Stimulated activated CD4-positive, alpha-beta T cell treated with anti-CD3 and anti-CD28 coated beads, Interleukin-4, amount 100 ng/mL, for 4 hours (primary cell): ENCODE measurements at regions not wholly inside any gene's neighbourhood (a gene's known extent, or its start where the extent isn't known, plus 50 kb on each side); places are given as distances from the start of the nearest gene placed in this dataset.
"Not testable (repeated sequence)": the region's sequence is repeated elsewhere in the genome, so short reads cannot be mapped to it uniquely, and the experiment has no call there.

Experiments
- DNase-seq, 2 experiments: peaks; one replicate each; pipeline ENCODE4 v3.0.0-alpha.2; 2020

DNA sequence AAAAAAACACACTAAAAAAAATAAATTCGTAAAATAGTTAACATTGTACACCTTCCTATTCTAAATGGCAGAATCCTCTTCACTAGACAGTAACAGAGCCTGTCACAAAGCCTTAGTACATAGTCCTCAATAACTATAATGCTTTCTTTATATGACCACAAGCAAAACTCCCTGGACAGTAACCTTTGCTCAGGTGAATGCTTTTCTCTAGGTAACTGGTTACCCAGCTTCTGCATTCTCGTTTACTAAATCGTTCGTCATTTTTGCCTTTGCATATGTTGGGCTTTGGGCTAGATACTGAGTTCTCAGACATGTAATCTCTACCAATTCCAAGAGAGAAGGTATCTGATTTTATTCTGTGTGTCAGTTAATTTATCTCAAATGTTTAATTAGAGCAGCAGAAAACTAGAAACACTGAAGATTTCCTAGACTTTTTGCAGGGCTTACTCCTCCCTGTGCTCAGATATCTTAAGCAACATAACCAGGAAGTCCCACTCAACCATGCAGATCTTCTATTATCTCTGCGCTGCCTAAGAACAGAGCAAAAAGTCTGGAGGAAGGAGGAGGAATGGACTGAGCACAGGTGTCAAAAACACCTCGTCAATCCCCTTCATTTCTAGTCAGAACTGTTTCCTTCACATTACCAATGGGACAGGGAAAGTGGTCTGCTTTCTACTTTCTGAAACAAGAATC is 247.7 kb downstream of the SOCS6 start:
- no peak for DNase-seq

- DNase-seq, result no peak
Measured at GRCh38 chr18:70535041-70535440, 246.2 kb downstream of the SOCS6 start.

DNA sequence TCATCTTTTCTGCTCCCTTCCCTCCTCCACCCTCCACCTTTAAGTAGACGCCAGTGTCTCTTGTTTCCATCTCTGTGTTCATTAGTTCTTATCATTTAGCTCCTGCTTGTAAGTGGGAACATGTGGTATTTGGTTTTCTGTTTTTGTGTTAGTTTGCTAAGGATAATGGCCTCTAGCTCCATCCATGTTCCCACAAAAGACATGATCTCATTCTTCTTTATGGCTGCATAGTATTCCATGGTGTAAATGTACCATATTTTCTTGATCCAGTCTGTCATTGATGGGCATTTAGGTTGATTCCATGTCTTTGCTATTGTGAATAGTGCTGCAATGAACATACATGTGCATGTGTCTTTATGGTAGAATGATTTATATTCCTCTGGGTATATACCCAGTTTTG is 236.5 kb downstream of the SOCS6 start:
- not testable (repeated sequence) for DNase-seq

DNA sequence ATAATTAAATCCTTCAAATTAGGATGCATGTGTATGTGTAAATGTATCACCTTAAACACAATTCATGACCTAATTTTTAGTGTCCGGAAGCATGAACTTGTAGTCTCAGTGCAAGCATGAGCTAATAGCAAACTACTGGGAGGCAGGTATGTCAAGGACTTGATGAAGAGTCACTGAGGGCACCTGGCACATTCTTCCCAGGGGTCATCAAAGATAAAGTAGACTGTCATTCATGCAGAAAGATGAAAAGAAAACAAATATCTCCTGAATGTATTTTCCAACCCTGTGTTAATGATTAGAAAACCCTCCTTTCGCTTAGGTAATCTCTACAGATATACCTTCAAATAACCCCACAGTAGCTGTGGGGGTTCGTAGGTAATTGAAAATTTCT is 234.9 kb downstream of the SOCS6 start:
- no peak for DNase-seq

- no peak for DNase-seq
Measured at GRCh38 chr18:70523035-70523791, 234.4 kb downstream of the SOCS6 start.

DNA sequence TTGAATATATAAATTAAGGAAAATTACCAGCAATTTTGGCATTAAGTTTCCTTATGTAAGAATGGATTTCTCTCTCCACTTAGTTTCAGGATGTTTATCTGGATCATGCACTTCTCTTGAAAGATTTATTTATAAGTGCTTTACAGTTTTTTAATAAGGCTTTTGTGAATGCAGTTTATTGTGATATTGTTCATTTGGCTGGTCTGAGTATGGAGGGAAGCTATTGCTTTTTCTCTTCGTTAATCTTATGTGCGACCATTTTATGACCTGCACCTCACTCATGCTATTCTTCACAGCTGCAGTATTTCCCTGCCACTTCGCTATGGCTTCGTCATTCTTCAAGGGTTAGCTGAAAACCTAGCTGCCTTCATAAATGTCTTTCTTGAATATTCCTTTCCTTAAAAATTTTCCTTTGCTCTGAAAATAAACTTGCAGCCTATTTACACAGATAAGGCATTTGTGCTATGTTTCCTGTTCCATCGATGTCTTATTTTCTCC is 233.4 kb downstream of the SOCS6 start:
- DNase-seq, result no peak

GRCh38 chr18:70520867-70521266 is 232.0 kb downstream of the SOCS6 start:
- no peak for DNase-seq

DNA sequence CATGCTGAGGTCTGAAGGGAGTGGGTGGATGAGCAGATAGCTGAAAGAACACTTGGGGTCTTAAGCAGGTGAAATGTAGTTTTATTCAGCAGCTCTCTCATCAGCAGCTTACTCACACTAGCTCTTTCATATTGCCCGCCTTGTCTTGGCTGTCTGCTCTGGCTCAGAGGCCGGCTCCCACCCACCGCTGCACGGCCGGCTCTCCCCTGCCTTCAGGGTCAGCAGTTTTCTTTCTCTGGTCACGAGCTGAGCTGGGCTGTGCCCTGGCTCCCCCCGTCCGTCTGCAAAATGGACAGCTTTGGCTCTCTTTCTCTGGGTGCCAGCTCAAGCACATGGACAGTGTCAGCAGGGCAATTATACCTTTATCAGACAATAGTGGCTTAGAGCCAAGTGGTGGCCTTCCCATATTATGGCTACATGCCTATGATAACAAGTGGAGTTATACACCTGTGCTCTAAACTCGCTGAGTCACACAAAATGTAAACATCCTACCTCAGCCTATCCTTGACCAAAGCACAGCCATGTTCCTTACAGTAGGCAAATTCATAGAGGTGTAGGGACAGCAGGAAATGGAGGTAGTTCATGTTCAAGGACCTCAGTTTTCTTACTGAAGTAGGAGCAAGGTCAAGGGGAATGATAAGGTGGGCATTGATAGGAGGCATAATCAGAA is 224.8 kb downstream of the SOCS6 start:
- no peak for DNase-seq

GRCh38 chr18:70507970-70508369 is 219.1 kb downstream of the SOCS6 start:
- no peak for DNase-seq

DNA sequence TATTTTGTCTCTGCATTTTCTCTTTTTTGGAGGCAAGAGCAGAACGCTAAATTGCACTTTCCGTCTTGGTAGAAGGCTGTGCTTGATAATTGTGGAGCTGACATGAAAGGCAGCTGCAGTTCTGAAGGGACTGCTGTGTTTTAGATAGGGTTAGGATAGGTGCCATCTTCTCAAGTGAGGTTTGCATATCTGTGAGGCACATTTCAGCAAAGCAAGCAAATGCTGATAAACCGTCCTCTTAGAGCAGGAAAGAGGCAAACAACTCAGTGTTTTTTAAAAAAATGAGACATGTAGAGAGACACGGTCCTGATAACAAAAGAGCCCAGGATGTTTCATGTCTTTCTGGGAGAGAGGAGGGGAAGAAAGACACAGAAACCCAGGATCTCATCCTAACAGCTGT is 217.7 kb downstream of the SOCS6 start:
- no peak for DNase-seq

DNA sequence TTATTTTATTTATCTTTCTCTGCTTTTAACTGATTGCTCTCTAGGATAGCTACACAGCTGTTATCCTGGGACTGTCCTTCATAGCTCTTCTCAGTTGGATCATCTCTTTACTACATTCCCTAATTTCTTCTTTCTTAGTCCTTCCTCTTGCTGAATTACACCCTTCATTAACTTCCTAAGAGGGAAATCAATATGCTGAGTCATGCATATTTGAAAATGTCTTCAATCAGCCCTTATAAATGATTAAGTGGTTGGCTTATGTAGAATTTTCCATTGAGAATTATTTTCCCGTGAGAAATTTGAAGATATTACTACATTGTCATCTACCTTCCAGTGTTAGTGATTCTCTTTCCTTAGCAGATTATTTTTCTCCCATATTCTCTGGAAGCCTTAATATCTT is 214.2 kb downstream of the SOCS6 start:
- no peak for DNase-seq

- DNase-seq, result no peak
Measured at GRCh38 chr18:70501358-70501757, 212.5 kb downstream of the SOCS6 start.

- no peak for DNase-seq
Measured at GRCh38 chr18:70500748-70501147, 211.9 kb downstream of the SOCS6 start.

DNA sequence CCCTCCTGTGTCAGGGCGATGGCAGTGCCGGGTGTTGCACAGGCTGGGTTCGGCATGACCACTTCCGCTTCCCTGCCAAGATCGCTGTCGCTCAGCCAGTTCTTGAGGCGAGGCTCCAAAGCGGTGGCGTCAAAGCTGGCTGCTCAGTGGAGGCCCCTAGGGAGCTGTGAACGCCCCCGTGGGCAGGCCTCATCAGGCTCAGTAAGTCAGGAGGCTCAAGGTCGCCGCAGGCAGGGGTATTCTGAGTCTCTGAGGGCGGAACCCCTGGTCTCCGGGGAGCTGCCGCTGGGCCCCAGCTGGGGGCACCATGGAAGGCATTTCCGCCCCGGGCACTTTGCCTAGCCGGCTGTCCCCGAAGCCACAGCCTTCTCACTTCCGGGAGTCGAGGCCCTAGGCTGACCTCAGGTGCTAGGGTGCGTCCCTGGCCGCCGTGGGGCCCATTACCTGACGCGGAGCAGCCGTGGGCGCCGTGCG is 210.4 kb downstream of the SOCS6 start:
- no peak for DNase-seq

GRCh38 chr18:70496353-70497294 is 207.8 kb downstream of the SOCS6 start:
- no peak for DNase-seq

DNA sequence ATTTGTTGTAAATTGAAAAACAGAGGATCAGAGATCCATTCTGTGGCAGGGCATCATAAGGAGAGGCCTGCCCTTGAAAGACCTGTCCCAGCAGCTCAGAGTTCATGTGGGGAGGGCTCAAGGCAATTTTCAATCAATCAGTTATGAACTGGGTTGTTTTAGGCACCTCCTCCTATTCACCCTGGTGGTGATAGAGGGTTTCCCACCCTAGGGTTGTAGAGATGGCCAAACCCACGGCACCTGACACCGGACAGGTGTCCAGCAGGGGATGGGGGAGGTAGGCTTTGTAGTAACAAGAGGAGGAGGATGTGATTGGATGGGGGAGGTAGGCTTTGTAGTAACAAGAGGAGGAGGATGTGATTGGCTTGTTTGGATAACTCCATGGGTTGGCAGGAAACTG is 205.7 kb downstream of the SOCS6 start:
- DNase-seq, result no peak

GRCh38 chr18:70493461-70493860 is 204.6 kb downstream of the SOCS6 start:
- no peak for DNase-seq

GRCh38 chr18:70491734-70492348 is 203.0 kb downstream of the SOCS6 start:
- DNase-seq, result peak; percentile 8 to 42

- DNase-seq, result no peak
Measured at GRCh38 chr18:70489986-70490933, 201.4 kb downstream of the SOCS6 start.

DNA sequence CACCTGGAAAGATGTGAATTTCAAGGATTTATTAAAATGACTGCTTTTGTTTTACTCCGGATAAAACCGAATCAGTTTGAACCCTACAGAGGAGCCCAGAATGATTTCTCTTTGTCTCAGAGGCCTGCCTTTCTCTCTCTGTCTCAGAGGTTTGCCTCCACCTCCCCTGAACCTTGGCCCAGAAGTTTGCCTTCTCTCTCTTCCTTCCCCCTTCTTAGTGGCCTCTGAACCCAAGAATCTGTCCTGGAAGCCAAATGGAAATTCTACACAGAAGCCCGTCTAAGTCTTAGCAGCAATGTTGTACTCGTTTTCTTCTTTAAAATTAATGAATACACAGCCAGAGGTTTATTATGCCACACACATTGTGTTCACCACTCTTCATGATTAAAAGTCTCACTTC is 200.7 kb downstream of the SOCS6 start:
- DNase-seq, result no peak

DNA sequence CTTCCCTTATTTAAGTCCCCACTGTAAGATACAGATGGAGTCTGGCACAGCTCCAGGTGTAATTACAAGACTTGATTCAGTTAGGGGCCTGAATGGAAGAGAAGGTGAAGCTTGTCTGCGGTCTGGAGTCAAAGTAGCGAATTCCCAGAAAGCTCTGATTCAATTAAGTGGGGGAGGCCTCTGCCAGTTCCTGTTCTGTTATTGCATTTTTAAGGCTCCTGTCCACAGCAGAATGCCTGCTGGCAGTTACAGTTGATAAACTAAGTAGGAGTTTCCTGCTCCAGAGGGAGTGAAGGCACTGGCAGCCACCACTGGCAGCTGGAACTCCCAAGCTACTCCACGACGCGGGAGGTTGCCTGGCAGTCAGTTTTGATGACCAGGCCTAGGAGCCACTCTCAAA is 181.1 kb downstream of the SOCS6 start:
- no peak for DNase-seq
